DMS114 treated with DMSO at 0.1 percent for 48 hours (cell line): ENCODE measurements at regions not wholly inside any gene's neighbourhood (a gene's known extent, or its start where the extent isn't known, plus 50 kb on each side); places are given as distances from the start of the nearest gene placed in this dataset.
"Not testable (repeated sequence)": the region's sequence is repeated elsewhere in the genome, so short reads cannot be mapped to it uniquely, and the experiment has no call there.

Experiments used
- DNase-seq: peaks from one replicate; lab custom pipeline; 2025; ENCODE audit not compliant: unreplicated experiment; lab: John Stamatoyannopoulos, UW

GRCh38 chr22:49468487-49469198, 359.0 kb downstream of the BRD1 start:
- DNase-seq, result no peak

GRCh38 chr22:49466878-49467595, 360.6 kb downstream of the BRD1 start:
- DNase-seq, result no peak

- DNase-seq, result no peak
Observed at GRCh38 chr22:49464037-49464436, 363.6 kb downstream of the BRD1 start.

GRCh38 chr22:49462795-49463194, 364.9 kb downstream of the BRD1 start:
- no peak for DNase-seq

GRCh38 chr22:49462291-49462690, 365.4 kb downstream of the BRD1 start:
- no peak for DNase-seq

GRCh38 chr22:49461674-49462073, 366.0 kb downstream of the BRD1 start:
- no peak for DNase-seq

GRCh38 chr22:49460592-49461281, 366.9 kb downstream of the BRD1 start:
- no peak for DNase-seq

- DNase-seq, result no peak
Observed at GRCh38 chr22:49460091-49460490, 367.6 kb downstream of the BRD1 start.

GRCh38 chr22:49458708-49459099, 369.0 kb downstream of the BRD1 start:
- no peak for DNase-seq

- DNase-seq, result no peak
Observed at GRCh38 chr22:49457946-49458707, 369.5 kb downstream of the BRD1 start.

GRCh38 chr22:49457146-49457545, 370.5 kb downstream of the BRD1 start:
- DNase-seq, result no peak

GRCh38 chr22:49455595-49455994, 372.1 kb downstream of the BRD1 start:
- DNase-seq, result no peak

GRCh38 chr22:49454726-49455125, 372.9 kb downstream of the BRD1 start:
- DNase-seq, result no peak

GRCh38 chr22:49453771-49454170, 373.9 kb downstream of the BRD1 start:
- DNase-seq, result no peak

GRCh38 chr22:49453019-49453418, 374.7 kb downstream of the BRD1 start:
- DNase-seq, result not testable (repeated sequence)

- DNase-seq, result no peak
Observed at GRCh38 chr22:49452362-49452946, 375.2 kb downstream of the BRD1 start.

- DNase-seq, result no peak
Observed at GRCh38 chr22:49451070-49451840, 376.4 kb downstream of the BRD1 start.

- DNase-seq, result no peak
Observed at GRCh38 chr22:49450498-49450897, 377.2 kb downstream of the BRD1 start.

- no peak for DNase-seq
Observed at GRCh38 chr22:49449811-49450446, 377.7 kb downstream of the BRD1 start.

GRCh38 chr22:49449377-49449776, 378.3 kb downstream of the BRD1 start:
- DNase-seq, result no peak
